ENCODE measurements at regions not wholly inside any gene's neighbourhood (a gene's known extent, or its start where the extent isn't known, plus 50 kb on each side); places are given as distances from the start of the nearest gene placed in this dataset.
"Not testable (repeated sequence)": the region's sequence is repeated elsewhere in the genome, so short reads cannot be mapped to it uniquely, and the experiment has no call there.

DNA sequence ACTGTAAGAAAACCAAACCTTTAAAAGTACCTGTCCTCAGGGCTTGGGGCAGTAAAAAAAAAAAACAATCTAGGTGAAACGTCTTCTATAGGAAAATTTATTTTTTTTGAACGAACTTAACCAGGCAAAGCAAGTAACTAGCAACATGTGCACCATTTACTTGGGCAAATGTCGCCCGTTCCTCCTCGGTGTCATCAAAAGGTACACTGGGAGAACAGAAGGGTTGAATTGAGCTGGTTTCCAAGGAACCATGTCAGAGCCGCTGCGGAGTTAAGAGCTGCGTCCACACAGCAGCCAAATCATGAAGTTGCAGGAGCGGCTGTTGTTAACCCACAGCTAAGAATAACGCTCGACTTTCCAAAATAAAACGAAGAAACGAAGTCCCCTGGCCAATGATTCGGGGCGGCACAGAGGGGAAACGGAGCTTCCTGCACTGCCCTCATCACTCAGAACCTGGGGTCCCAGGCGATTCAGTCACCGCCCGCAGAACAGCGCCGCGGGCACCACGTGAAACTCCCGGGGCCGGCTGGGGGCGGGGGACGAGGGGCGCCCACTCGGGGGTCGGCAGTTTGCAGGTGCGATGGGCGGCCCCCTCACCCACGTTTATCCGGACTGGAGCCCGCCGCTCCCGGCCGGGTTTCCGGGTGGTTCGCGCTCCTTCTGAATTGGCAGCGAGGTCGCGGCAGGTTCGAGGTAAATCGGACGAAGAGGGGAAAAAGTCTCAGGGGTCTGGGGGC is 53.6 kb upstream of the PLGLB1 start:
- DNase-seq: not testable (repeated sequence)

DNA sequence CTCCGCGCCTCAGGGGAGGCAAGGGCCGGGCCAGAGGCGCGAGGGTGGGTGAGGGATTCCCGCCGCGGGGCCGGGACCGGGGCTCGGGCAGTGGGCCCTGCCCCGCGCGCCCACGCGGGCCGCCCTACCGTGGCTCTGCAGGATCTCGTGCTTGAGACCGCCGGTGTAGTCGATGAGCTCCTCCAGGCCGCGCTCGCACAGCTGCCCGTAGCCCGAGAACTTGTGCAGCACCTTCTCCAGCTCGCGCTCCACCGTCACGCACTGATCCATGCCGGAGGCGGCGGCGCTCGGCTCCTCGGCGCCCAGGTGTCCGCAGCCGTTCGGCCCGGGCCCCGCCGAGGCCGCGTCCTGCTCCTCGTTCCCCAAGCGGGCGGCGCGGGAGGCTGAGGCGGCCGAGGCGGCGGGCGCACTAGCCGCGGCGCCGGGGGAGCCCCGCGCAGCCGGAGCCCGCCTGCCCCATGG is 54.2 kb upstream of the PLGLB1 start:
- DNase-seq: peak; percentile 19 to 27

DNA sequence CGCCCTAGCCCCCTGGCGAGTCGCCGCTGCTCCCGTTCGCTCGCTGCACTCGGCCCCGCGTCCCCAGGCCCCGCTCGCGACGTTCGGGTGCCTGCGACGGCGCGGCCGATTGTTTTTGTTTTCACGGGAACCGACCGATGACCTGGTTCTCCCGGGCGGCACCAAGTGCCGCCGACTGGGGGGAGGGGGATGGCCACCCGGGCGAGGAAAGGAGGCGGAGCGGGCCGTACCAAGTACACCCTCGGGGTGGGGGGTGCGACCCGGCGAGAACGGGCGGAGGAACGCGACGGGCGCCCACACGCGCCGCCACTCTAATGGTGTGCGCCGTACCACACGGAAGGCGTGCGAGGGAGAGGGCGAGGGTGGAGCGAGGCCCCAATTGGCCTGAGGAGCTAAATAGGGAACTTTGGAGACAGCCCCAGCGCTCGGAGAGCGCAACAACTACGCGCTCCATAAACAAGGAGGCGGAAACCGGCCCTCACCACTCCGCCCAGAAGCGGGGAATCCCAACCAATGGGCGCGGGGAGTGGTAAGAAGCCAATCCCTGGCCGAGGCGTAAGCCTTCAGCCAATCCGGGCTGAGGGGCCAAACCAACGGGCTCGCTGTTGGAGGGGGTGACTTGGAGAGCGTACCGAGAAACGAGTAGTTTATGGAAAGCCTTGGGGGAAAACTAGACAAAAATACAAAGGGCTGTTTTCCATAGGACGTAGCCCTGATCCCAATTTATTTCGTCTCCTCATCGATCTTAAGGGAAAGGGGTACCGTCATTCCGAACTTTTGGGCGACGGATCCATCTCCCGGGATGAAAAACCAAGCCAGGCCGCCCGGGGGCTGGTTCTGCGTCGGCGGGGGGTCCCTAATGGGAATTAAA is 54.8 kb upstream of the PLGLB1 start:
- peak; percentile 80 to 86 for DNase-seq

DNA sequence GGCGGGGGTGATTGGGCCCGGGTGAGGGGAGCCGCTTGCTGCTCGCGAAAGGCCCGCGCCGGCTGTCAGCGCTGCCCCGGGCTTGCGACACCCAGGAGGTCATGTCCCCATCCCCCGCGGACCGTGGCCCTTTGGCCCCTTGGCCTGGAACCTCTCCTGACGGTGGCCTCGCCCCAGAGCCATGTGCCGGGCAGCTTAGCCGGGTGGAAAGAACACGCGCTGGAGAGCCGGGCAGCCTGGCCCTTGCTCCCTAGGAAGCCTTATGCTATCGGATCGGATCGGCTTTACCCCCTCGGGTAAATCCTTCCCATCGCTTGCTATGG is 55.4 kb upstream of the PLGLB1 start:
- not testable (repeated sequence) for DNase-seq

DNA sequence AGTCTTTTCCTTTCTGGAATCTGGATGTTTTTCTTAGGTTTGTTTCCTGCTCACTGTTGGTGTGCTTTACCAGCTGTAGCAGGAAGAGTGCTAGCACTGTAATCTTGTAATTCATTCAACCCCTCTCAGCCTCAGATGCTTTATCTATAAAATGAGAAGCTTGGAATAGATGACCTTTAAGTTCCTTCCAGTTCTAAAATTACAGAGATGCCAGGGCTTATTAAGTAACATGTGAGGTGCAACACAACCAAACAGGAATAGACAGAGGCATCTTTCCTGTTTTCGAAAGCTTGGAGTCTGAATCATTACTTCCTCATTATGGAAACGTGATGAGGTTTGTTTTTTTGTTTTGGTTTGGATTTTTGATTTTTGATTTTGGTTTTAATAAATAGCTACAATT is 60.1 kb upstream of the PLGLB1 start:
- DNase-seq: not testable (repeated sequence)

DNA sequence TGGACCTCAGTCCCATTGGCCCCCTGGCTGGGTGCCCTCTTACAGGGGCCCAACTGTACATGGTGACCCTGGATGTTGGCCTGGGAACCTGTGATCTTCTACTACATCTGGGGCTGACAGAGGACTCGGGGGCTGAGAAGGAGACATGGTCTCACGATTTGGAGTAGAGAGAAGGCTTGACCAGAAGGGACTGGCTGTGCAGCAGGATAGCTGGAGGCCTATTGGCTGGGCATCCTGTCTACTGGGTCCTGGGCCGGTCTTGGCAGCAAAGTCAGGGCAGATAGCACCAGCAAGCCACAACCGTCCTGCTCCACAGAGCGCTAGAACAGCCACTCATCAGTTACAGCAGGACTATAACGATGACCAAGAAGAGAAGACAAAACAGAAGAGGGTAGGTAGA is 66.4 kb upstream of the PLGLB1 start:
- DNase-seq: not testable (repeated sequence)

DNA sequence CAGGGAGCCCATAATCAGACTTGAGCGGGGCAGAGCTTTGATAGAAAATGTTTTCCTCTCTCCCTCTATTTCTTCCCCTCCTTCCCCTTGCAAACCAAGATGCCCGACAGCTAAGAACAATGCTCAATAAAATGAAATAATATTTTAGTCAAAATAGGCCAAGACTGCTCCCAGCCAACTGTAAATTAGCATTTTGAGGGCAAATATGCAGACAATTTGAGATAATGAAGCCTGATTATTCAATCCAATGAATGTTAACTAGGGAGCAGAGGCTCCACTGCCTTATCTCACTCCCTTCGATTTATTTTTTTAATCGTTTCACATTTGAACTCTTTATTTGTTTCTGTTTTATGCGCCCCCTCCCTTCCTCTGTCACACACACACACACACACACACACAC is 67.8 kb upstream of the PLGLB1 start:
- not testable (repeated sequence) for DNase-seq

DNA sequence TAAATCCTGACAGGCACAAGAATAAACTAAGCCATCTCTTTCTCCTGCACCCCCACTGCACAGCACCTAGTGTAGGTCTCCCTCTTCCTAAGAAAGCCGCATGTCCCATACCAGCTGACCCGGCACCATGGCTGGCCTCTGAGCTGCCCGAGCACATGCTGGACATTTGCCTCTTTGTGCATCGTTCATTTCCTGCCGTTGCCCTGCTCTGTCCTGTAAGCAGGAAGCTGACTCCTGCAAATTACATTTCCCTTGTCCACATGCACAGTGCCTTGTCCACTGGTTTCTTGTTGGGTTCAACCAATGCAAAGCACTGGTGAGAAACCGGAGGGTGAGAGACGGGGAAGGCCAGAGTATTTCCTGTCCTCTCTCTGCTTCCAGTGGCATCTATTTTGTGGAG is 71.6 kb upstream of the PLGLB1 start:
- not testable (repeated sequence) for DNase-seq

DNA sequence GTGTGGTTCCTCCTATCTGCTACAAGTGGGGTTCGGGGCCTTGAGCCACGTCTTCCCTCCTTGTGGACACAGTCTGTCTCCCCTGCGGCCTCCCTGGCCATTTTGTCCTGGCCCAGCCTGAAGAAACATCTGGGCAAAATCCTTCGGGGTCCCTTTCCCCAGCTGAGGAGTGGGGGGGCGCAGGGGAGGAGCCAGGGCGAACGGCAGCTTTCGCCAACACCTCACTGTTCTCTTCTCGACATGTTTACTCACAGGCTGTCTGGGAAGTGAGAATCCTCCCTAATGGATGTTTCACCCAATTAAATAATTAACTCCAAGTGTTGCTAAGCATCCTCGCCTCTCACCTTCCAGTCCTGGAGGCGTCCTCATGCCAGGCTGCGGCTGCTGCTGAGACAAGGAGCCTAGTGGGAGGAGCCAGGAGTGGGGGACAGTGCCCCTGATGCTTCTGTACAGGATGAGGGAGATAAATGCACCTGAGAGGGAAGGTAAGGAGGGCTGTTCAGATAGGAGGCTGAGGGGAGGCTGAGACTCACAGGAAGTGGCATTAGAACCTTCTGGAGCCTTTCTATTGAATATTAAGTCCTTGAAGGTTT is 72.4 kb upstream of the PLGLB1 start:
- not testable (repeated sequence) for DNase-seq

DNA sequence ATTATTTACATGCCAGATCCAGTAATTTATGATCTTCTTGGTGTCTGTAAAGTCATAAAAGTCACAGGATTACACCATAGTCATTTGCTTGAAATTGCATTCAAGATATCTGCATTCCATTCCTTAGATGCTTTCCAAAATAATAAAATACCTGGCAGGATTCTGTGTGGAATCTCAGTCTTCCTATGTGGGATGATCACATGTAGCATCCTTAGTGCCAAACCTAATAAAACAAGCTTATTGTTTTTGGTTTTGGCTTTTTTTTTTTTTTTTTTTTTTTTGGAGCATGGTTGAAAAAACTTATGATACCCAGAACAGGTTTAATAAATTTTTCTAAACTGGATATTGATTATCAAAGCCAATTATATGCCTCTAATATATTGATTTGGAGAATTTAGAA is 74.2 kb upstream of the PLGLB1 start:
- not testable (repeated sequence) for DNase-seq

DNA sequence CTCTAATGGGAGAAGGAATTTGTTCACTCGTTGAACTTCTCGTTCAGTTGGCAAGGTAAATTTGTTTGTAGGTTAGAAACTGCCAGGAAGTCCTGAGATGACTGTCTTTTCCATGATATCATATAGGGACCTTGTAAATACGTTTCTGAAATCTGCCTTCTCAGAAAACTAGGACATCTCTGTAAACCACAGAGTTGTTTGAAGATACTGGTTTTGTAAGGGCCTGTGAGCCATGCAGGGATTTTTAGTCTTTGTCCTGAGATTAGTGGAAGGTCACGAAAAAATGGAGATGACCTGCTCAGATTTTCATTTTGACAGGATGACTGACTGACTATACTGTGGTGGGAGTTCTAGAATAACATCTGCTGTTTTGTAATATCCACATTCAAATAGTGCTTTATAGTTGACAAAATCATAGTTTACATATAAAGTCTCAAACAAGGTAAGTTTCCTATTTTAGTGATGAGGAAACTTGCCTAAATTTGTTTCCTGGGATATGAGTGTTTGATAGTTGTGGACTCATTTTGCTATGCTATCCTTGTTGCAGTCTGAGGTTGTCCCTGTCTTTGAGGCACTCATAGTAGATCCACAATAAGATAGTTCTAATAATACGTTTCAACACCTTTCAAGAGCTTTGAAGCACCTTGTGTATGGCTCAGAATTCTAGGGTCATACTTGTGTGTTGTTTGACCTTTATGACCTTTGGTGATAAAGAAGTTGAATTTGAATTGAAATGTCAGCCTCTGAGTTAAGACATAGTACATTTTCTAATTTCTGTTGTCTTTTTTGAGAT is 107.3 kb upstream of the PLGLB1 start:
- DNase-seq: not testable (repeated sequence)

DNA sequence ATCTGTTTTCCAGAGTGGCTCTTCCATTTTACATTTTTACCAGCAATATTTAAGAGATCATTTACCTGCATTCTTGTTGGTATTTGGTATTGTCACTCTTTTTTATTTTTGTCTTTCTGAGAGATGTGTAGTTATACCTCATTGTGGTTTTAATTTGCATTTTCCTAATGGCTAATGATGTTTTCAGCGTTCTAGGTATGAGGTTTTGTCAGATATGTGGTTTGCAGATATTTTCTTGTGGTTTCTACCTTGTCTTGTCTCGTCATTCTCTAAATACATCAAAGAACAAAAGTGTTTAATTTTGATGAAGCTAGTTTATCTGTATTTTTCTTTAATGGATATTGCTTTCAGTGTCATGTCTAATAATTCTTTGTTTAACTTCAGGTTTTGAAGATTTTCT is 110.9 kb upstream of the PLGLB1 start:
- DNase-seq: not testable (repeated sequence)

DNA sequence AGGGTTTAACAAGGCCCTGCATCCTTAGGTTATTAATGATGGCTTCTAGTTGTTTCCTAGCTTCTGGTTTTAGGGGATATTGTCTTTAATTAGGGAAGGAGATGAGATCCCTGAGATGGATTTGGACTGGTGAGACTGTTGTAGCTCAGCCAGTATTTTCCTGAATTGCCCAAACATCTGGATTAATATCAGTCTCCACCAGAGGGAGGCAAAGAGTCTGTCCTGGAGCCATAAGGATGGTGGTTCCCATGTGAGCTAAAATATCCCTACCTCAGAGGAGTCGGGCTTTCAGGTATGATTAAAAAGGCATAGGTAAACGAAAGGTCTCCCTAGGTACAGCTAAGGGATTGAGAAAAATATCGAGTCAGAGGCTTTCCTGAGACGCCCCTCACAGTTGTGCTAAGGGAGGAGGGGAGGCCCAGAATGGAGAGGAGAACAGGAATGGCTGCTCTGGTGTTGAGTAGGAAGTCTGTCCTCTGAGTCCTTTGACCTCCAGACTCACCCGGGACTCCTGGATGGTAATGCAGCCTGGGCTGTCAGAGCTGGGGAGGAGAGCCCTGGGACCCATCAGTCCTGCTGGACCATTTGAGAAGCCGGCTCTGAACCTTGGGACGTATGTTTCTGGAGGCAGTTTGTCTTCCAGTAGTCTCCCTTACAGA is 130.3 kb upstream of the PLGLB1 start:
- not testable (repeated sequence) for DNase-seq

DNA sequence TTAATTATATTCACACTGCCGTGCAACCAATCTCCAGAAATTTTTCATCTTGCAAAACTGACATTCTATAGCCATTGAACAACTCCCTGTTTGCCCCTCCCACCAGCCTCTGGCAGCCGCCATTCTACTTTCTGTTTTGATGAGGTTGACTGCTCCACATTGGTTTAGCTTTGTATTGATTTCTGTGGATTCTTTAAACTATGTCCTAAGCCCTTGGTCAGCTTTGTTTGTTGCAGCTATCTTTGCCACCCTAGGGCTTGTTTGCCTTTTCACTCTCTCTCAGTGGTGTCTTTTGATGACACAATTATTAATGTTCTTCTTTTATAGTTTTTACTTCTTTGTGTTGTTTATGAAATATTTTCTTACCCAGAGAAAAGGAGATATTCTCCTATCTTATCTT is 152.8 kb upstream of the PLGLB1 start:
- DNase-seq: not testable (repeated sequence)

DNA sequence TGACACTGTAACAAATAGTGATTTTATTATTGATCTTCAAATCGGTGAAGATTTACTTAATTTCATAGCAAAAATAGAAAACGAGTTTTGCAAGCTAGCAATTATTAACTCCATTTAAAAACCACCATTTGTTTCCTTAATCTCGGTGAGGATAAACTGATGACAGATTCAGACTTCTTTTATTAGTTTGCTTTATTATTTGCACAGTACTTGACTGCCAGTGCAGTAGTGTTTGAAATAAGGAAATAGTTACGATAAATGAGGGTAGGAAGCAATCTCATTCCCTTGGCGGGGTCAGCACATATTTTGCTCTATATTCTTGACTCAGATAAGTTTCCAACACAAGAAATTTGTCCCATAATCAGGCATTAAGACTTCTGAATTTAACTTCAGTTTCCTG is 161.7 kb upstream of the PLGLB1 start:
- not testable (repeated sequence) for DNase-seq

DNA sequence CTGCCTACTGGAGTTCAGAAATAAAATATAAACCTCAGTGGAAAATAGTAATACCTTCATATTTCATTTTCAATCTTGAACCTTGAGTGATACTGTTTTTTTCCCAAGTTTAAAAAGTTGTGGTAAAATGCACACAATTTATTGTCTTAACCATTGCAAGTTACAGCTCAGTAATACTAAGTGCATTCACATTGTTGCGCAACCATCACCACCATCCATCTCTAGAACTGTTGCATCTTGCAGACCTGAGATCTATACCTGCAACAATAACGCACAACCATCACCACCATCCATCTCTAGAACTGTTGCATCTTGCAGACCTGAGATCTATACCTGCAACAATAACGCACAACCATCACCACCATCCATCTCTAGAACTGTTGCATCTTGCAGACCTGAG is 162.6 kb upstream of the PLGLB1 start:
- DNase-seq: not testable (repeated sequence)

DNA sequence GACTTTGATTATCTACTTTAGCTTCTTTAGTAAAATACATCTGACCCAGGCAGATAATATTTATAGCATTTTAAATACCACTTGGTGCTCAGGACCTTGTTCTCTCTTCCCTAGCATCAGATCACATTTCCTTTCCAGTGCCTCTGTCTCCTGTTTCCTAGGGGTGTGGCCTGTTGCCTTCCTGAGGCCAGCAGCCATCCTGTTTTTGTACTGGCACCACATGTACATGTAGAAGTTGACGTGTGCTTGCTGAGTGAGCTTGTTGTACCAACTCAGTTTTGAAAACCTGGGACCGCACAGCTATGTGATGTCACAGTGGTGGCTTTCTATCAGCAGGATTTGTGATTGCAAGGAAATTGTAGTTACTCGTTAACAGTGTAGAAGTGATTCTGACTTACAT is 167.6 kb upstream of the PLGLB1 start:
- not testable (repeated sequence) for DNase-seq

DNA sequence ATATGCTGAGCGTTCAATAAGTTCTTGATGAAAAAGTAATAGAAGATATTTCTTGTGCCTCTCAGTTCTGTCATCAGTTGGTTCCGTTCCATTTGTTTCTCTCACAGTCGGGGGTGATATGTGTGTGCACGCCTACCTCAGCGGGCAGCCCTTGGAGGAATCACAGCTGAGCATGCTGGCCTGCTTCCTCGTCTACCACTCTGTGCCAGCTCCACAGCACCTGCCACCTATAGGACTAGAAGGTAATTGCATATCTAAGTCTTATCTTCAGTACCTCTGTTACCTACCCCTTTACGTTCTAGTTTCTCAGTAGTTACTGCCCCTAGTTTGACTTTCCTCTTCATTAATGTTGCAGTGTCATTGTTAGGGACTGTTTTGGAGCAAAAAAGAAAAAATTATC is 171.7 kb upstream of the PLGLB1 start:
- DNase-seq: not testable (repeated sequence)

DNA sequence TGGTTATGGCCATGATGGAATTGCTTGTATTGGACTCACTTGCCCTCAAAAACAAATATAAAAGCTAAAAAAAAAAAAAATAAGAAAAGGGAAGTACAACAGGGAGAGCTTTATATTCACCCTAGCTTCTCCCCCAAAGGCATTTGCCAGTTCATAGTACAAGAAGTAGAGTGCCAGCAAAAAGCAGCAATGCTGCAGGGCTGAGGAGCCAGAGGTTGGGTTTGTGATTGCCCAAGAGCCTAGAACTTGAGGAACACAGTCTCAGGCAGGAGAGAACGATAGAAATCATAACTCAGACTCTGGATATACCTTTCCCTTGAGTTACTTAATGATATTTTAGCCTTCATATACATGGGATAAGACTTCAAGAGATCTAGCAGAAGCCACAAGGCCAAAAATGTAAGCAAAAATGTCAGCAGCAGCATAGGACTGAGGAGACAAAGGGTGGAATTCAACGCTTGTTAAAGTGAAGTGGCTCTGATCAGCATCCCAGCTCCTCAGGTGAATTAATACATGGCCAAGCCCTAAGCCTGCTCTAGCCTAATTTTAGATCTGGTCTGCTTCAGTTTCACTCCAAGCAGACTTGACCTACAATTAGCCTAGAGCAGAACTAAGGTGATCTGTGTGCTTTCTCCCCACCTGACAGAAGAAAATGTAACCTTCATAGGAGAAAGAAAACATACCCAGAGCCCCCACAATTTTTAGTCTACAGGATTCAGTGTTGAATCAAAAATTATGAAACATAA is 172.8 kb upstream of the PLGLB1 start:
- not testable (repeated sequence) for DNase-seq

DNA sequence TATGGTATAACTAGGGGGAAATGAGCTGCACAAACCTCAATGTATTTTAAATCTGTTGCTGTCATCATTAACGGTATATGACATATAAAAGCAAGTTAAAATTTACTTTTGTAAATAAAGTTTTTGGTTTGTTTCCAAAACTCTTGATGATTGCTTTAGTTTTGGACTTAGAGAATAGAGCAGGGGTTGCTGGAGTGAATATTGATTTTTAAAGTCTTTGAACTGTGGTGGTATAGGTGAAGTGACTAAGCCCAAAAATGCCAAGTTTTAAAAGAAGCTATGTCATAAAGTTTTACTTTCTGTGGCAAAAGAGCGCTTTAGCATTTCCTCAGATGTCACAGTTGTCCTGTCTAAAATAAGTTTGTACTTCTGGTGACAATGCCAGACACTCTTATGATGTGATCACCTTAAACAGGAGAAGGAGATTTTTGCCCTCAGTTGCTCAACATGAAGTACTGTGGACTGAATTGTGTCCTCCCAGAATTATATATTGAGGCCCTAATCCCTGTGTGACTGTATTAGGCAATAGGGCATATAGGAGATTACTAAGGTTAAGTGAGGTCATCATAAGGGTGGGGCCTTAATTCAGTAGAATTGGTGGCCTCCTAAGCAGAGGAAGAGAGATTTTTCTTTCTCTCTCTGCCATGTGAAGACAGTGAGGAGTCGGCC is 175.2 kb upstream of the PLGLB1 start:
- not testable (repeated sequence) for DNase-seq

DNA sequence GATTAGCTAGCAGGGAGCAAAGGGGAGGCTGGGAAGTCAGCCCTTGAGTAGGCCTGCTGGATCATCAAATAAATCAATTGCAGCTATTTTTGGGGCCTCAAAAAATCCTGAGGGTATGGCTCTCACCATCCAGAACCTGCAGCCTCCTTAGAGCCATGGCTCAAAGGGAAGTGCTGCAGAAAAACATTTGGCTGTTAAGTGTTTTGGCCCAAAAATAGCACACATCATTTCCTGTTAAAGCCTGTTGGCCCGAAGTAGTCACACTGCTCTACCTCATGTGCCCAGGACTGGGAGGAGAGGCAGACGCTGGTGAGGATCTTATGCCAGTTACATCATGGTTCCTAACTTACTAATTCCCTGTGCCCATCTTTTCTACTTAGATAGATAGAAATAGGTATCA is 176.8 kb upstream of the PLGLB1 start:
- DNase-seq: not testable (repeated sequence)
